Superior temporal gyrus (tissue), 1 donor: ENCODE measurements at regions not wholly inside any gene's neighbourhood (a gene's known extent, or its start where the extent isn't known, plus 50 kb on each side); places are given as distances from the start of the nearest gene placed in this dataset.
"Not testable (repeated sequence)": the region's sequence is repeated elsewhere in the genome, so short reads cannot be mapped to it uniquely, and the experiment has no call there.

Experiments used
- DNase-seq: peaks from one replicate; pipeline ENCODE4 v3.0.0-alpha.2; 2016; ENCODE audit errors: extremely low spot score

GRCh38 chr12:71299541-71300376, 139.8 kb upstream of the LGR5 start:
- DNase-seq: no peak

GRCh38 chr12:71297930-71298329, 140.1 kb upstream of the TSPAN8 start:
- no peak for DNase-seq

- DNase-seq: no peak
Observed at GRCh38 chr12:71295953-71296352, 138.2 kb upstream of the TSPAN8 start.

GRCh38 chr12:71291746-71292145, 133.9 kb upstream of the TSPAN8 start:
- no peak for DNase-seq

GRCh38 chr12:71283883-71284282, 126.1 kb upstream of the TSPAN8 start:
- DNase-seq: no peak

GRCh38 chr12:71282925-71283324, 125.1 kb upstream of the TSPAN8 start:
- no peak for DNase-seq

- no peak for DNase-seq
Observed at GRCh38 chr12:71282020-71282419, 124.2 kb upstream of the TSPAN8 start.

- no peak for DNase-seq
Observed at GRCh38 chr12:71281425-71281824, 123.6 kb upstream of the TSPAN8 start.

- DNase-seq: no peak
Observed at GRCh38 chr12:71277866-71278265, 120.1 kb upstream of the TSPAN8 start.

GRCh38 chr12:71276541-71276940, 118.7 kb upstream of the TSPAN8 start:
- no peak for DNase-seq

GRCh38 chr12:71270794-71271193, 113.0 kb upstream of the TSPAN8 start:
- DNase-seq: not testable (repeated sequence)

GRCh38 chr12:71270057-71270456, 112.3 kb upstream of the TSPAN8 start:
- no peak for DNase-seq

- no peak for DNase-seq
Observed at GRCh38 chr12:71269281-71269598, 111.4 kb upstream of the TSPAN8 start.

GRCh38 chr12:71268598-71269280, 110.9 kb upstream of the TSPAN8 start:
- DNase-seq: no peak

- DNase-seq: no peak
Observed at GRCh38 chr12:71266606-71267005, 108.8 kb upstream of the TSPAN8 start.

GRCh38 chr12:71265731-71266130, 107.9 kb upstream of the TSPAN8 start:
- DNase-seq: not testable (repeated sequence)

GRCh38 chr12:71262466-71262865, 104.7 kb upstream of the TSPAN8 start:
- no peak for DNase-seq

GRCh38 chr12:71252473-71252872, 94.7 kb upstream of the TSPAN8 start:
- DNase-seq: no peak

GRCh38 chr12:71250166-71250565, 92.4 kb upstream of the TSPAN8 start:
- no peak for DNase-seq

GRCh38 chr12:71243370-71243769, 85.6 kb upstream of the TSPAN8 start:
- DNase-seq: no peak

GRCh38 chr12:71242511-71242910, 84.7 kb upstream of the TSPAN8 start:
- no peak for DNase-seq

GRCh38 chr12:71240946-71241345, 83.1 kb upstream of the TSPAN8 start:
- DNase-seq: no peak

- DNase-seq: peak; percentile 43
Observed at GRCh38 chr12:71239731-71240130, 81.9 kb upstream of the TSPAN8 start.
